ENCODE measurements at regions not wholly inside any gene's neighbourhood (a gene's known extent, or its start where the extent isn't known, plus 50 kb on each side); places are given as distances from the start of the nearest gene placed in this dataset.

DNA sequence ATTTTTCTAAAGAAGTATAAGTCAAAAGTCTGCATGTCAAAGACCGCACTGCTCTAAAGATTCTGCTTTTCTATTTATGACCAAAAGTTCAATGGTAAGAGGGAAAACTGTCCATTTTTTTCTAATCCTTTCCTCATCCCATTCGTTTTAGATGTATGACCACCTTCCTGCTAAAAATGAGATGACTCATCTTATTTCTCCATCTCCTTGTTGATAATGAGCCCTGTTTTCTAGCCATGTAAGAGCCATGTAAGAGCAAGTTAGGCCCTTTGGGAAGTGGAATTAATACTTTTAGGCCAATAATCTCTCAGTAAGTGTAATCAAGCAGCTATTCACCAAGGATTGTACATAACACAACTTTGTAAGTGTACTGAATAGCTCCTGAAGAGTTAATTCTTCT lies 475.6 kb upstream of the B3GALT2 start:
- TF ChIP-seq, protein P1, sequence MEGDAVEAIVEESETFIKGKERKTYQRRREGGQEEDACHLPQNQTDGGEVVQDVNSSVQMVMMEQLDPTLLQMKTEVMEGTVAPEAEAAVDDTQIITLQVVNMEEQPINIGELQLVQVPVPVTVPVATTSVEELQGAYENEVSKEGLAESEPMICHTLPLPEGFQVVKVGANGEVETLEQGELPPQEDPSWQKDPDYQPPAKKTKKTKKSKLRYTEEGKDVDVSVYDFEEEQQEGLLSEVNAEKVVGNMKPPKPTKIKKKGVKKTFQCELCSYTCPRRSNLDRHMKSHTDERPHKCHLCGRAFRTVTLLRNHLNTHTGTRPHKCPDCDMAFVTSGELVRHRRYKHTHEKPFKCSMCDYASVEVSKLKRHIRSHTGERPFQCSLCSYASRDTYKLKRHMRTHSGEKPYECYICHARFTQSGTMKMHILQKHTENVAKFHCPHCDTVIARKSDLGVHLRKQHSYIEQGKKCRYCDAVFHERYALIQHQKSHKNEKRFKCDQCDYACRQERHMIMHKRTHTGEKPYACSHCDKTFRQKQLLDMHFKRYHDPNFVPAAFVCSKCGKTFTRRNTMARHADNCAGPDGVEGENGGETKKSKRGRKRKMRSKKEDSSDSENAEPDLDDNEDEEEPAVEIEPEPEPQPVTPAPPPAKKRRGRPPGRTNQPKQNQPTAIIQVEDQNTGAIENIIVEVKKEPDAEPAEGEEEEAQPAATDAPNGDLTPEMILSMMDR (IDR thresholded peaks at IDR 0.05; ENCODE audit: extremely low read depth in 1 of 2, insufficient read depth in 1 of 2, low read depth in 1 of 2, low read length in 2 of 2), result no peak
- TF ChIP-seq, protein P2, sequence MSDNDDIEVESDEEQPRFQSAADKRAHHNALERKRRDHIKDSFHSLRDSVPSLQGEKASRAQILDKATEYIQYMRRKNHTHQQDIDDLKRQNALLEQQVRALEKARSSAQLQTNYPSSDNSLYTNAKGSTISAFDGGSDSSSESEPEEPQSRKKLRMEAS (IDR thresholded peaks at IDR 0.05; ENCODE audit: insufficient read depth, insufficient read length), result no peak
